Osteocyte (in vitro differentiated cells): ENCODE measurements at regions not wholly inside any gene's neighbourhood (a gene's known extent, or its start where the extent isn't known, plus 50 kb on each side); places are given as distances from the start of the nearest gene placed in this dataset.

ENCODE experiments used
- DNase-seq: peaks from one replicate; pipeline ENCODE4 v3.0.0; 2021; ENCODE audit warnings: mixed read lengths; ENCODE audit not compliant: unreplicated experiment; ENCODE audit errors: extremely low spot score
- H3K27ac Mint-ChIP-seq: one replicate; pipeline ENCODE4 v1.8.0; 2021; ENCODE audit warnings: mild to moderate bottlenecking, mixed read lengths; ENCODE audit not compliant: unreplicated experiment
- H3K27me3 Mint-ChIP-seq: one replicate; pipeline ENCODE4 v1.8.0; 2021; ENCODE audit warnings: mixed read lengths; ENCODE audit not compliant: unreplicated experiment
- H3K36me3 Mint-ChIP-seq: one replicate; pipeline ENCODE4 v1.8.0; 2021; ENCODE audit warnings: mixed read lengths; ENCODE audit not compliant: unreplicated experiment
- H3K4me1 Mint-ChIP-seq: one replicate; pipeline ENCODE4 v1.8.0; 2021; ENCODE audit warnings: mixed read lengths; ENCODE audit not compliant: unreplicated experiment
- H3K4me3 Mint-ChIP-seq: one replicate; pipeline ENCODE4 v1.8.0; 2021; ENCODE audit warnings: mild to moderate bottlenecking, moderate library complexity, mixed read lengths; ENCODE audit not compliant: unreplicated experiment
- H3K9me3 Mint-ChIP-seq: one replicate; pipeline ENCODE4 v1.8.0; 2021; ENCODE audit warnings: mixed read lengths; ENCODE audit not compliant: unreplicated experiment
- CTCF ChIP-seq: fragments of 200-600 bp; sonication (generic); IDR thresholded peaks from 2 replicates; pipeline ENCODE4 v1.5.0; 2021; ENCODE audit warnings: antibody characterized with exemption, mild to moderate bottlenecking, moderate library complexity

- Mint-ChIP-seq H3K4me3 (no peak overlapping the region), H3K9me3 (peaks cover 16% of the 10 kb centered on the region), H3K27me3 (no peaks in the 10 kb centered on the region), H3K27ac (no peak overlapping the region), H3K4me1 (no peaks in the 10 kb centered on the region), H3K36me3 (no peaks in the 10 kb centered on the region)
- no peak for DNase-seq
- no peak for TF ChIP-seq CTCF
Measured at GRCh38 chr13:58611117-58611516, 979.6 kb downstream of the PCDH17 start.

GRCh38 chr13:58617880-58618665 lies 986.5 kb downstream of the PCDH17 start:
- Mint-ChIP-seq H3K27me3 (no peaks in the 10 kb centered on the region), H3K4me3 (no peak overlapping the region), H3K4me1 (no peaks in the 10 kb centered on the region), H3K27ac (no peak overlapping the region), H3K36me3 (no peaks in the 10 kb centered on the region), H3K9me3 (no peaks in the 10 kb centered on the region)
- TF ChIP-seq CTCF, result no peak
- DNase-seq, result no peak

GRCh38 chr13:58619396-58620113 lies 988.0 kb downstream of the PCDH17 start:
- no peak for DNase-seq
- Mint-ChIP-seq H3K27ac (no peak overlapping the region), H3K36me3 (no peaks in the 10 kb centered on the region), H3K4me1 (no peaks in the 10 kb centered on the region), H3K27me3 (no peaks in the 10 kb centered on the region), H3K9me3 (no peaks in the 10 kb centered on the region), H3K4me3 (no peak overlapping the region)
- TF ChIP-seq CTCF, result no peak

- H3K4me3 Mint-ChIP-seq, result no peak overlapping the region
- no peak for DNase-seq
- no peaks in the 10 kb centered on the region for H3K27me3 Mint-ChIP-seq
- no peak overlapping the region for H3K27ac Mint-ChIP-seq
- H3K36me3 Mint-ChIP-seq, result no peaks in the 10 kb centered on the region
- H3K9me3 Mint-ChIP-seq, result no peaks in the 10 kb centered on the region
- no peaks in the 10 kb centered on the region for H3K4me1 Mint-ChIP-seq
- no peak for TF ChIP-seq CTCF
Measured at GRCh38 chr13:58620176-58620575, 988.6 kb downstream of the PCDH17 start.

GRCh38 chr13:58625703-58626389 lies 994.3 kb downstream of the PCDH17 start:
- H3K27ac Mint-ChIP-seq, result no peak overlapping the region
- TF ChIP-seq CTCF, result no peak
- no peak overlapping the region for H3K4me3 Mint-ChIP-seq
- DNase-seq, result no peak
- H3K9me3 Mint-ChIP-seq, result peaks cover 17% of the 10 kb centered on the region
- H3K36me3 Mint-ChIP-seq, result no peaks in the 10 kb centered on the region
- H3K27me3 Mint-ChIP-seq, result no peaks in the 10 kb centered on the region
- no peaks in the 10 kb centered on the region for H3K4me1 Mint-ChIP-seq
